Astrocyte (in vitro differentiated cells and primary cell): ENCODE measurements at regions not wholly inside any gene's neighbourhood (a gene's known extent, or its start where the extent isn't known, plus 50 kb on each side); places are given as distances from the start of the nearest gene placed in this dataset.

ENCODE experiments used
- CTCF ChIP-seq: IDR thresholded peaks from 2 replicates; pipeline ENCODE4 v1.5.1; 2011; ENCODE audit warnings: low read depth, mild to moderate bottlenecking, inconsistent platforms, low read length, moderate library complexity; ENCODE audit not compliant: insufficient read depth
- EZH2 ChIP-seq: IDR thresholded peaks from 2 replicates; pipeline ENCODE4 v1.6.1; 2012; ENCODE audit warnings: mild to moderate bottlenecking, low read length, inconsistent platforms; ENCODE audit not compliant: insufficient read depth

GRCh38 chr2:19723021-19723420, 178.8 kb downstream of the TTC32 start:
- no peak for TF ChIP-seq CTCF
- no peak for TF ChIP-seq EZH2
